ENCODE measurements at regions not wholly inside any gene's neighbourhood (a gene's known extent, or its start where the extent isn't known, plus 50 kb on each side); places are given as distances from the start of the nearest gene placed in this dataset.

- no peak for DNase-seq
Measured at GRCh38 chr21:19712441-19712840, 1285.8 kb upstream of the NCAM2 start.

DNA sequence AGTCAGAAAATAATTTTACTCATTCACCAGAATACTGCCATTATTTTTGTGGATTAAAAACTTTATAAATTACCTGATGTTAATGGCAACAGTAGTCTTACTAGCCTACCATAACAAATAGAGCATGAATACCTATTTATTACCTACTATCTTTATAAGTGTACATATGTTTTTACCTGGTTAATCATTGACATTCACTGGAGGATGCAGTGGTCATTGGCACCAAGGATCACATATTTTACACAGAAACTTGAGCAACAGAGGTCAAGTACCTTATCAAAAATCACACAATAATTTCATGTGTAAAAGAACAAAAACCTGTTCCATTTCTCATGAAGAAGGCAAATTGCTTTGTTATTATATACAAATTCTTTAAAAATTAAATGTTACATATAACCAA, 1284.9 kb upstream of the NCAM2 start:
- no peak for DNase-seq

GRCh38 chr21:19724081-19724480, 1274.1 kb upstream of the NCAM2 start:
- DNase-seq = no peak

DNA sequence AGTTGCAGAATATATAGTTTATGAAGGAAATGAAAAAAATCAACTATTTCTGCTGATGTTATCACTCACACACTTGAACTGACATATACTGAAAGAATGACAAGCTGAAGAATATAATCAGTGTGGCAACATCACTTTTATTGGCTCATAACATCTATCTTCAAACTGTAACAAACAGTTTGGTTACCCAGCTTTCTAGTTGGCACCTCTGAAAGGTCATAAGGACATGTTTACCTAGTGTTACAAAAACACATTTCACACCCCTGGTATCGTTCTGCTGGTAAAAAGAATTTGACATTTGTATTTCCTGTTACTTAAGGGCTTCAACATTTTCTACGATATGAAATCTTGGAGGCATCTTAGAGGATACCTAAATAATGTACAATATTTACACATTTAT, 1267.0 kb upstream of the NCAM2 start:
- no peak for DNase-seq

DNA sequence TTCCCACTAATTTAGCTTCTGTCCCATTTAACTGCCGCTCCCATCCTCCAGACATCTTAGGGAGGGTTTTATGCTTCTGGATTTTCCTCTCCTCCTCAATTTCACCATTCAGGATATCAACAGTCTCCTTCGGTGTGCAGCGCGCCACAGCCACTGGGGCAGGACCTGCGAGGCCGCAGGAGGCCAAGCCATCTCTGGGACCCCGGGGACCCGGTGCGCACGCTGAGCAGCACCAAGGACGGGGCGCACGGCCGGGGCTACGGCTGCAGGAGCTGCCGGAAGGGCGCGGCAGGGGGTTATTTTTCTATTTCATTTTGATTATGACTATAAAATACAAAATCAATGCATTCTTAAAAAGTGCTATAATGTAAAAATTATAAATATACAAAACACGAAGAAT, 1238.4 kb upstream of the NCAM2 start:
- no peak for DNase-seq

DNA sequence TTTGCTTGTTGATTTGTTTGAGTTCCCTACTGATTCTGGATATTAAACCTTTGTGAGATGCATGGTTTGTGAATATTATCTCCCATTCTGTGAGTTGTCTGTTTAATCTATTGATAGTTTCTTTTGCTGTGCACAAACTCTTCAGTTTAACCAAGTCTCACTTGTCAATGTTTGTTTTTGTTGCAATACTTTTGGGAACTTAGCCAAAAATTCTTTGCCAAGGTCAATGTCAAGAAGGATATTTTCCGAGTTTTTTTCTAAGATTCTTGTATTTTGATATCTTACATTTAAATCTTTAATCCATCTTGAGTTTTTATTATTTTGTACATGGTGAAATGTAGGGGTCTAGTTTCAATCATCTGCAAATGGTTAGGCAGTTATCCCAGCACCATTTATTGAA, 1230.7 kb upstream of the NCAM2 start:
- no peak for DNase-seq

DNA sequence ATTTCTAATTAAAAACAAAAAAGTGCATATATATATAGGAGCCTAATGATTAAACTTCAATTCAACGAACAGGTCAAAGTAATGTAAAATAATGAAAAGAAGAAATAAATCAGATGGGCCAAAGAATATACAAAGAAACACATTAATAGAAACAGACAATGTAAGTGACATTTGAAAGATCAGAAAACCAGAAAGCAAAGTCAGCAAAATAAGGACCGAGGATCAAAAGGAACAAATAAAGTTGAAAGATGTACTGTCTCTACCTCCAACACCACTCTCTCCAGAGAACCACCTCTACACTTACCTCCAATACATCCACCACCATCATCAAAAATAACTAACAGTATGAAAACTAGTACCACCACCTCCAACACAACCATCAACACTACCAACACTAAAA, 1226.3 kb upstream of the NCAM2 start:
- no peak for DNase-seq

DNA sequence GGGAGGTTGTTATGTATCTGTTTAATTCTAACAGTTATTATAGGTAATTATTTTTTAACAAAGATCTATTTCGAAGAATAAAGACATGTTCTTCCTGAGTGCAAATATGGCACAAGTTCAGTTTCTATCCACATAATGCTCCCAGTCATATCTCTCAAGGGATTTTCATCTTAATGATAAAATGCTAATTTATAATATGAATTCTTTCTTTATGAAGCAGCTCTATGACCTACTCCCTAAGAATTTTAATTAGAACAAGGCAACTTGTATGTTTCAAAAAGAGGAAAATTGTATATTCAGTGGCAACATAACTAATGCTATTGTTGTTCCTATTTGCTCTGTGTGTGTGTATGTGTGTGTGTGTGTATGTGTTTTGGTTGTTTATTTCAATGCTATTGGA, 1222.1 kb upstream of the NCAM2 start:
- DNase-seq = no peak

GRCh38 chr21:19781881-19782652, 1216.1 kb upstream of the NCAM2 start:
- no peak for DNase-seq

- no peak for DNase-seq
Measured at GRCh38 chr21:19785941-19786340, 1212.3 kb upstream of the NCAM2 start.

- no peak for DNase-seq
Measured at GRCh38 chr21:19792004-19792403, 1206.2 kb upstream of the NCAM2 start.

DNA sequence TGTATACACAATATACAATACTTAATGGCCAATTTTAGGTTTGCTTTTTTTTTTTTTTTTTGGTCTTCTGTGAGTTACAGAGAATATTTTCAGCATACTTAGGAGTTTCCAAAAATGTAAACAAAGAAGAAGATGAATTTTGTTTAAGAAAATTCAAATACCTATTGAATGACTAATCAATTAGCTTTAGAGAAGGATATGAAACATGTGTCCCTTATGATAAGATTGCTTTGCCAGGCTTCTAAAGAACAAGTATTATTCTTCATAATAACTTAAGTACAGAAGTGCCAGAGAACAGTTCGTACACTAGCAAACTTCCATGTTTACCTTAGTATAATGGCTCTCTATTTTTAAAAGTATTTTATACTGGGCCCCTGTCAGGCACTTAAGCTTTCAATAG, 1191.0 kb upstream of the NCAM2 start:
- no peak for DNase-seq

- no peak for DNase-seq
Measured at GRCh38 chr21:19810779-19811178, 1187.4 kb upstream of the NCAM2 start.

DNA sequence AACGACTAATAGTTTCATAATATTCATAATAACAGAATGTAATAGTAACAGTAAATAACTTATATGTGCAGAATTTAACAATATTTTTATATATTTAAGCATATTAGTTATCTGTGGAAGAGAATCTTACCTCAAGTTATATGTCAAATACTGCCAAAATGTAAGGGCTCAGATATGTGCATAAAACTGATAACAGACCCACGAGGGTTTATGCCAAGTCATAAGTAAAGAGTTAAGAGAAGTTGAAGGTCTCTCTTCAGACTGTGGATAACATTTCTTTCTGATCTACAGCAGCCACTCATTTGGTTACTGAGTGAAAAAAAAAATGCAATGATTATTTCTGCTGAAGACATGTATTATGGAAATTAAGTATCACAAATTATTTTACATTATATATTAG, 1167.8 kb upstream of the NCAM2 start:
- no peak for DNase-seq

DNA sequence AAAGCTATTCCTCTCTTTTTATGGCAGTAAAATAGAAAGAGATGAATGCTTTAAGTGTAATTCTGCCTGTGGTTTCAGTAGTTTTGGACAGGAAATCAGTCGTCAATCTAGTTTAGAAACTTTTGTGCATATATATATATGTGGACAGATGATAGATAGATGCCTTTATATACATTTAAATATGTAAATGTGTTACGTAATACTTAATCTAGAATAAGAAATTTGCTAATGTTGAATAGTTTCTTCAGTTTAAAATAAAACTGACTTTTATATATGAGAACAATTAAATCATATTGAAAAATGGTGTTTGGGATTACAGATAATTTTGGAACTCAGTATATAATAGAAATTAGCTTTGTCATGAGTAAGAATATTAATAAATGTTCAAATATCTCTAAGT, 1165.7 kb upstream of the NCAM2 start:
- DNase-seq = no peak

DNA sequence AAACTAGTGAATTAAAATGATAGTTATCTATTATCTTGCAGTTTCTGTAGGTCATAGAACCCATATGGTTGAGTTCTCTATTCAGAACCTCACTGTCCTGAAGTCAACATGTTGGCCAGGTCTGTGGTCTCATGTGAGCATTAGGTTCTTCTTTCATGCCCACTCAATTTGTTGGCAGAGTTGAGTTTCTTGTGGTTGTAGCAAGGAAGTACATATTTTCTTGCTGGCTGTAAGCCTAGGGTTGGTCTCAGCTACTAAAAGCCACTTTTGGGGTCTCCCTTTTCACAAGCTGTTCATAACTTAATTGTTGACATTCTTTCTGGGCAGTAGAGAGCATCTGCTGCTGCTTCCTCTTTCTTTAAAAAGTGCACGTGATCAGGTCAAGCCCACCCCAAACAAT, 1165.1 kb upstream of the NCAM2 start:
- no peak for DNase-seq

DNA sequence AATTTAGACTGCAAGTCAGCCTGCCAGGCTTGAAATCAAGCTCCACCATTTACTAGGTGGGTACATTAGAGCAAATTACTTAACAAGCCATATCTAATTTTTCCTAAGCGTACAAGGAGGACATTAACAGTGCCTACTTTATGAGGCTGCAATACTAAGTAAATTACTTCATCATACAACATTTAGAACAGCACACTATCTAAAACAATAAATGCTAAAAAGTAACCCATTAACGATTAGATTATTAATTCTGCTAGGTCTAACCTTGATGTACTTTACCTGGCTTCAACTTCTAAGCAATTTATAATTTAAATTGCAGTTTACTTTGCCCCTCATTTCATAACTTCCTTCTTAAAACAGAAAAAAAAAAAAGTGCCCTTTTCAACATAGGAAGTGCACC, 1155.6 kb upstream of the NCAM2 start:
- no peak for DNase-seq

DNA sequence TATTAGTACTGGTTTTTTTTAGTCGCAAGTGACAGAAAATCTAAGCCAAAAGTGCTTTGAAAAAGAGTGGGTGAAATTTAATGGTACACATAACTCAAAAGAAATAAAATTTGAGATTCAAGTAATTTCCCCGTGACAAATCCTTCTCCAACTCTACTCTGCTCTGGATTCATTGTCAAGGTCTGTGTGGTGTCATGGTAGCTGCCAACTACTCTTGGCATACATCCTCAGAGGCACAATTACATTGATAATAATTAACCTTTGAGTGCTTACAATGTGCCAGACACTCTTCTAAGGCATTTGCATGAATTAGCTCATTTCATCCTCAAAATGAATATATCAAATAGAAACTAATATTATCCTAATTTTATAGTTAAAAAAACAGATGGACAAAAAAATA, 1153.9 kb upstream of the NCAM2 start:
- no peak for DNase-seq

- no peak for DNase-seq
Measured at GRCh38 chr21:19850157-19850556, 1148.1 kb upstream of the NCAM2 start.

DNA sequence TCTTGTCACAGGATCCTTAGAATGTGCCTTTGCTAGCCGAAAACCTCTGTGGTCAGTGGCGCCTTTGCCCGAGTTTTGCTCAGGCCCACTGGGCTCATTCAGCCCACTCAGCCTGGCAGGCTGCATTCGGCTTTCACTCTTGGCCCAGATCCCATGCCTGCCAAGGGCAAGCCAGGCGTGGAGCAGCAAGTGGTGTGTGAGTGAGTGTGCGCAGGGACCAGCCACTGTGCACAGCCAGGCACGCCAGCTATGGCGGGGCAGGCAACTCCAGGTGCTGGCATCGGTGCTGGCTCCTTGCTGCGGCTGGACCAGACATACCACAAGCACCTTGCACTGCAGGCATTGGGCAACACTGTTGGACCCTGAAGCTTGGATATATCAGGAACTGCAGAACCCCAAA, 1145.1 kb upstream of the NCAM2 start:
- DNase-seq = no peak

GRCh38 chr21:19853709-19854575, 1144.3 kb upstream of the NCAM2 start:
- no peak for DNase-seq

GRCh38 chr21:19855522-19855921, 1142.7 kb upstream of the NCAM2 start:
- no peak for DNase-seq

GRCh38 chr21:19864476-19864875, 1133.7 kb upstream of the NCAM2 start:
- DNase-seq = no peak

- DNase-seq = no peak
Measured at GRCh38 chr21:19870682-19871081, 1127.5 kb upstream of the NCAM2 start.

Data from right forelimb (tissue), 1 donor.